ENCODE measurements at regions not wholly inside any gene's neighbourhood (a gene's known extent, or its start where the extent isn't known, plus 50 kb on each side); places are given as distances from the start of the nearest gene placed in this dataset.
"Not testable (repeated sequence)": the region's sequence is repeated elsewhere in the genome, so short reads cannot be mapped to it uniquely, and the experiment has no call there.

GRCh38 chr11:13782390-13783075 lies 114.1 kb downstream of the FAR1 start:
- Mint-ChIP-seq H3K9me3 (no peaks in the 10 kb centered on the region), H3K27me3 (peaks cover 44% of the 10 kb centered on the region), H3K4me1 (no peaks in the 10 kb centered on the region), H3K36me3 (no peaks in the 10 kb centered on the region), H3K27ac (no peak overlapping the region), H3K4me3 (no peak overlapping the region)
- CTCF ChIA-PET: interaction anchor here (1.4 kb wide), 1 partner anchor 10 kb away, joined by 7 read pairs; no protein-coding TSS in a partner anchor
- DNase-seq: no peak

GRCh38 chr11:13784441-13784840 lies 116.0 kb downstream of the FAR1 start:
- Mint-ChIP-seq H3K4me3 (no peak overlapping the region), H3K27ac (no peak overlapping the region), H3K4me1 (no peaks in the 10 kb centered on the region), H3K9me3 (no peaks in the 10 kb centered on the region), H3K36me3 (no peaks in the 10 kb centered on the region), H3K27me3 (peaks cover 34% of the 10 kb centered on the region)
- no peak for DNase-seq
- CTCF ChIA-PET: no interaction called here

GRCh38 chr11:13784855-13785254 lies 116.4 kb downstream of the FAR1 start:
- no peak overlapping the region for H3K4me3 Mint-ChIP-seq
- no peaks in the 10 kb centered on the region for H3K4me1 Mint-ChIP-seq
- H3K27me3 Mint-ChIP-seq: peaks cover 33% of the 10 kb centered on the region
- H3K27ac Mint-ChIP-seq: no peak overlapping the region
- no peaks in the 10 kb centered on the region for H3K36me3 Mint-ChIP-seq
- H3K9me3 Mint-ChIP-seq: no peaks in the 10 kb centered on the region
- no peak for DNase-seq
- CTCF ChIA-PET: no interaction called here

GRCh38 chr11:13786688-13787087 lies 118.2 kb downstream of the FAR1 start:
- Mint-ChIP-seq H3K4me1 (no peaks in the 10 kb centered on the region), H3K27ac (no peak overlapping the region), H3K4me3 (no peak overlapping the region), H3K9me3 (no peaks in the 10 kb centered on the region), H3K27me3 (peaks cover 27% of the 10 kb centered on the region), H3K36me3 (no peaks in the 10 kb centered on the region)
- CTCF ChIA-PET: interaction anchor here (1.1 to 1.6 kb wide), 2 partner anchors 14 to 84 kb away, joined by 4 to 5 read pairs; no protein-coding TSS in a partner anchor
- no peak for DNase-seq

GRCh38 chr11:13797616-13798015 lies 129.1 kb downstream of the FAR1 start:
- H3K4me3 Mint-ChIP-seq, H3K4me1 Mint-ChIP-seq, CTCF ChIA-PET, DNase-seq, H3K36me3 Mint-ChIP-seq: not testable (repeated sequence)
- peaks cover 11% of the 10 kb centered on the region for H3K9me3 Mint-ChIP-seq
- peaks cover 14% of the 10 kb centered on the region for H3K27me3 Mint-ChIP-seq
- H3K27ac Mint-ChIP-seq: peak overlapping the region; percentile 28

- no peaks in the 10 kb centered on the region for H3K36me3 Mint-ChIP-seq
- H3K27me3 Mint-ChIP-seq: peaks cover 11% of the 10 kb centered on the region
- DNase-seq: no peak
- CTCF ChIA-PET: no interaction called here
- no peaks in the 10 kb centered on the region for H3K4me1 Mint-ChIP-seq
- H3K4me3 Mint-ChIP-seq: no peak overlapping the region
- H3K27ac Mint-ChIP-seq: no peak overlapping the region
- H3K9me3 Mint-ChIP-seq: peaks cover 11% of the 10 kb centered on the region
Observed at GRCh38 chr11:13800901-13801300, 132.4 kb downstream of the FAR1 start.

- peaks cover 19% of the 10 kb centered on the region for H3K27me3 Mint-ChIP-seq
- H3K4me1 Mint-ChIP-seq: no peaks in the 10 kb centered on the region
- peaks cover under 1% of the 10 kb centered on the region for H3K36me3 Mint-ChIP-seq
- no peak overlapping the region for H3K4me3 Mint-ChIP-seq
- CTCF ChIA-PET: no interaction called here
- peaks cover 6% of the 10 kb centered on the region for H3K9me3 Mint-ChIP-seq
- DNase-seq: no peak
- no peak overlapping the region for H3K27ac Mint-ChIP-seq
Observed at GRCh38 chr11:13818325-13818724, 144.2 kb upstream of the SPON1 start.

- no peak for DNase-seq
- Mint-ChIP-seq H3K9me3 (peaks cover 18% of the 10 kb centered on the region), H3K36me3 (no peaks in the 10 kb centered on the region), H3K4me3 (no peak overlapping the region), H3K27me3 (peaks cover 16% of the 10 kb centered on the region), H3K27ac (no peak overlapping the region), H3K4me1 (peaks cover under 1% of the 10 kb centered on the region)
- CTCF ChIA-PET: no interaction called here
Observed at GRCh38 chr11:13826505-13827278, 135.8 kb upstream of the SPON1 start.

- Mint-ChIP-seq H3K4me1 (peaks cover 9% of the 10 kb centered on the region), H3K9me3 (peaks cover 19% of the 10 kb centered on the region), H3K4me3 (no peak overlapping the region), H3K27me3 (peaks cover 19% of the 10 kb centered on the region), H3K36me3 (no peaks in the 10 kb centered on the region), H3K27ac (no peak overlapping the region)
- CTCF ChIA-PET: no interaction called here
- no peak for DNase-seq
Observed at GRCh38 chr11:13831696-13832095, 130.8 kb upstream of the SPON1 start.

GRCh38 chr11:13834463-13834862 lies 128.1 kb upstream of the SPON1 start:
- no peak for DNase-seq
- H3K36me3 Mint-ChIP-seq: no peaks in the 10 kb centered on the region
- peaks cover 19% of the 10 kb centered on the region for H3K27me3 Mint-ChIP-seq
- H3K4me1 Mint-ChIP-seq: peaks cover 14% of the 10 kb centered on the region
- no peak overlapping the region for H3K4me3 Mint-ChIP-seq
- H3K9me3 Mint-ChIP-seq: peaks cover 14% of the 10 kb centered on the region
- CTCF ChIA-PET: interaction anchor here (1.1 to 1.5 kb wide), 2 partner anchors 10 to 16 kb away, joined by 3 to 4 read pairs; no protein-coding TSS in a partner anchor
- no peak overlapping the region for H3K27ac Mint-ChIP-seq

- Mint-ChIP-seq H3K9me3 (peaks cover 3% of the 10 kb centered on the region), H3K4me1 (peaks cover 13% of the 10 kb centered on the region), H3K36me3 (no peaks in the 10 kb centered on the region), H3K27me3 (peaks cover 13% of the 10 kb centered on the region), H3K4me3 (no peak overlapping the region), H3K27ac (no peak overlapping the region)
- CTCF ChIA-PET: no interaction called here
- DNase-seq: no peak
Observed at GRCh38 chr11:13836666-13837065, 125.9 kb upstream of the SPON1 start.

GRCh38 chr11:13837286-13837685 lies 125.2 kb upstream of the SPON1 start:
- Mint-ChIP-seq H3K9me3 (peaks cover 3% of the 10 kb centered on the region), H3K27me3 (peaks cover 13% of the 10 kb centered on the region), H3K4me3 (no peak overlapping the region), H3K36me3 (no peaks in the 10 kb centered on the region), H3K27ac (no peak overlapping the region), H3K4me1 (peaks cover 10% of the 10 kb centered on the region)
- no peak for DNase-seq
- CTCF ChIA-PET: interaction anchor here (0.9 kb wide), 1 partner anchor 29 kb away, joined by 3 read pairs; no protein-coding TSS in a partner anchor

GRCh38 chr11:13841393-13841792 lies 121.1 kb upstream of the SPON1 start:
- CTCF ChIA-PET: no interaction called here
- H3K4me1 Mint-ChIP-seq: peaks cover 7% of the 10 kb centered on the region
- H3K36me3 Mint-ChIP-seq: no peaks in the 10 kb centered on the region
- no peaks in the 10 kb centered on the region for H3K27me3 Mint-ChIP-seq
- no peak overlapping the region for H3K27ac Mint-ChIP-seq
- no peaks in the 10 kb centered on the region for H3K9me3 Mint-ChIP-seq
- no peak overlapping the region for H3K4me3 Mint-ChIP-seq
- DNase-seq: no peak

- no peak for DNase-seq
- H3K27me3 Mint-ChIP-seq: peaks cover 28% of the 10 kb centered on the region
- no peak overlapping the region for H3K27ac Mint-ChIP-seq
- CTCF ChIA-PET: no interaction called here
- H3K36me3 Mint-ChIP-seq: no peaks in the 10 kb centered on the region
- no peak overlapping the region for H3K4me3 Mint-ChIP-seq
- H3K9me3 Mint-ChIP-seq: no peaks in the 10 kb centered on the region
- peaks cover 21% of the 10 kb centered on the region for H3K4me1 Mint-ChIP-seq
Observed at GRCh38 chr11:13848031-13848430, 114.5 kb upstream of the SPON1 start.
